ENCODE measurements at regions not wholly inside any gene's neighbourhood (a gene's known extent, or its start where the extent isn't known, plus 50 kb on each side); places are given as distances from the start of the nearest gene placed in this dataset.

GRCh38 chr11:130544266-130544665 lies 95.8 kb downstream of the ADAMTS15 start:
- DNase-seq (no peak), ATAC-seq (no peak)
- intact Hi-C loops (cut with DNase I), result no loop called here
- no peak for TF ChIP-seq CTCF (IDR thresholded peaks at IDR 0.05)
- no peak overlapping the region for H3K4me3 ChIP-seq
- no peak overlapping the region for H3K27ac ChIP-seq
- no peaks in the 10 kb centered on the region for H3K4me1 ChIP-seq
- no peaks in the 10 kb centered on the region for H3K9me3 ChIP-seq
- no peaks in the 10 kb centered on the region for H3K36me3 ChIP-seq
- H3K27me3 ChIP-seq, result no peaks in the 10 kb centered on the region

- TF ChIP-seq CTCF (IDR thresholded peaks at IDR 0.05), result no peak
- Histone ChIP-seq H3K27me3 (no peaks in the 10 kb centered on the region), H3K4me1 (peaks cover 10% of the 10 kb centered on the region), H3K4me3 (no peak overlapping the region), H3K36me3 (no peaks in the 10 kb centered on the region), H3K9me3 (no peaks in the 10 kb centered on the region), H3K27ac (no peak overlapping the region)
- no peak for DNase-seq
- no peak for ATAC-seq
- intact Hi-C loops (cut with DNase I), result no loop called here
Measured at GRCh38 chr11:130545449-130546072, 97.1 kb downstream of the ADAMTS15 start.

GRCh38 chr11:130546438-130546837 lies 98.0 kb downstream of the ADAMTS15 start:
- no peak for TF ChIP-seq CTCF (IDR thresholded peaks at IDR 0.05)
- Histone ChIP-seq H3K9me3 (no peaks in the 10 kb centered on the region), H3K27me3 (no peaks in the 10 kb centered on the region), H3K36me3 (no peaks in the 10 kb centered on the region), H3K4me1 (peaks cover 10% of the 10 kb centered on the region), H3K4me3 (no peak overlapping the region), H3K27ac (no peak overlapping the region)
- intact Hi-C loops (cut with DNase I), result no loop called here
- ATAC-seq (no peak), DNase-seq (no peak)

- TF ChIP-seq CTCF (IDR thresholded peaks at IDR 0.05), result no peak
- DNase-seq, result no peak
- intact Hi-C loops (cut with DNase I), result no loop called here
- Histone ChIP-seq H3K27me3 (no peaks in the 10 kb centered on the region), H3K27ac (no peak overlapping the region), H3K36me3 (no peaks in the 10 kb centered on the region), H3K9me3 (no peaks in the 10 kb centered on the region), H3K4me3 (no peak overlapping the region), H3K4me1 (peaks cover 10% of the 10 kb centered on the region)
- ATAC-seq, result no peak
Measured at GRCh38 chr11:130546901-130547694, 98.7 kb downstream of the ADAMTS15 start.

GRCh38 chr11:130547761-130548490 lies 99.5 kb downstream of the ADAMTS15 start:
- ATAC-seq, result peak; percentile 47
- no peak overlapping the region for H3K27ac ChIP-seq

More at GRCh38 chr11:130547761-130548490, 99.5 kb downstream of the ADAMTS15 start:
- H3K36me3 ChIP-seq, result no peaks in the 10 kb centered on the region
- H3K27me3 ChIP-seq, result no peaks in the 10 kb centered on the region
- peaks cover 10% of the 10 kb centered on the region for H3K4me1 ChIP-seq
- H3K4me3 ChIP-seq, result no peak overlapping the region
- no peak for DNase-seq
- no peaks in the 10 kb centered on the region for H3K9me3 ChIP-seq
- no peak for TF ChIP-seq CTCF (IDR thresholded peaks at IDR 0.05)
- intact Hi-C loops (cut with DNase I), result no loop called here
